ENCODE measurements at regions not wholly inside any gene's neighbourhood (a gene's known extent, or its start where the extent isn't known, plus 50 kb on each side); places are given as distances from the start of the nearest gene placed in this dataset.

DNA sequence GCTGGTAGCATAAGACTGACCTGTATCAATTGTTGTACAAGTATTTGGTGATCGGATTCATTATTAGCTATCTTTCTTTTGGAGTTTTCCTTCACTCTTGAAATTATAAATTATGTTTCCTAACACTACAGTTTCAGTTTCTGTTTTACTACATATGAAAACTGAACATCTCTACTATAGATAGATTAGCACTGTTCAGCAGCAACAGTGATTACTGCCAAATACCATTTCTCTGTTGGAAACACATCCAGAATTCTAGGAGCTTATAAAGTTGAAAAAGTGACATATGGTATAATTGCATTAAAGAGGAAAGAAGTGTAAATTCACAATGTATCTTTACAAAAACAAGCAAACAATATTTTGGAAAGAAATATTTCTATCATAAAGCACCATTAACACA is 118.5 kb upstream of the GRIA4 start:
- WGBS, 2 donors = 95 to 97% methylated on average over 1 of the region's 1 CpG

GRCh38 chr11:105490333-105490732 is 119.5 kb upstream of the GRIA4 start:
- H3K27me3 ChIP-seq = no peaks in the 10 kb centered on the region
- H3K4me1 ChIP-seq = no peaks in the 10 kb centered on the region
- H3K27ac ChIP-seq = no peak overlapping the region
- no peak for ATAC-seq
- no peak overlapping the region for H3K4me3 ChIP-seq
- no peaks in the 10 kb centered on the region for H3K9me3 ChIP-seq
- WGBS, 2 donors = 81 to 87% methylated on average over 1 of the region's 1 CpG
- DNase-seq = no peak
- intact Hi-C loops (cut with DNase I) = no loop called here
- no peaks in the 10 kb centered on the region for H3K36me3 ChIP-seq
- TF ChIP-seq, protein P1, sequence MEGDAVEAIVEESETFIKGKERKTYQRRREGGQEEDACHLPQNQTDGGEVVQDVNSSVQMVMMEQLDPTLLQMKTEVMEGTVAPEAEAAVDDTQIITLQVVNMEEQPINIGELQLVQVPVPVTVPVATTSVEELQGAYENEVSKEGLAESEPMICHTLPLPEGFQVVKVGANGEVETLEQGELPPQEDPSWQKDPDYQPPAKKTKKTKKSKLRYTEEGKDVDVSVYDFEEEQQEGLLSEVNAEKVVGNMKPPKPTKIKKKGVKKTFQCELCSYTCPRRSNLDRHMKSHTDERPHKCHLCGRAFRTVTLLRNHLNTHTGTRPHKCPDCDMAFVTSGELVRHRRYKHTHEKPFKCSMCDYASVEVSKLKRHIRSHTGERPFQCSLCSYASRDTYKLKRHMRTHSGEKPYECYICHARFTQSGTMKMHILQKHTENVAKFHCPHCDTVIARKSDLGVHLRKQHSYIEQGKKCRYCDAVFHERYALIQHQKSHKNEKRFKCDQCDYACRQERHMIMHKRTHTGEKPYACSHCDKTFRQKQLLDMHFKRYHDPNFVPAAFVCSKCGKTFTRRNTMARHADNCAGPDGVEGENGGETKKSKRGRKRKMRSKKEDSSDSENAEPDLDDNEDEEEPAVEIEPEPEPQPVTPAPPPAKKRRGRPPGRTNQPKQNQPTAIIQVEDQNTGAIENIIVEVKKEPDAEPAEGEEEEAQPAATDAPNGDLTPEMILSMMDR (IDR thresholded peaks at IDR 0.05) = no peak

More for the DNA sequence above, 118.5 kb upstream of the GRIA4 start:
- no peaks in the 10 kb centered on the region for H3K36me3 ChIP-seq
- intact Hi-C loops (cut with DNase I) = no loop called here
- DNase-seq (no peak), ATAC-seq (no peak)
- no peaks in the 10 kb centered on the region for H3K4me1 ChIP-seq
- TF ChIP-seq, protein P1 (IDR thresholded peaks at IDR 0.05) = no peak
- no peak overlapping the region for H3K4me3 ChIP-seq
- H3K27ac ChIP-seq = no peak overlapping the region
- no peaks in the 10 kb centered on the region for H3K9me3 ChIP-seq
- no peaks in the 10 kb centered on the region for H3K27me3 ChIP-seq

- H3K4me1 ChIP-seq = no peaks in the 10 kb centered on the region
- no peaks in the 10 kb centered on the region for H3K27me3 ChIP-seq
- ATAC-seq (no peak), DNase-seq (no peak)
- no peaks in the 10 kb centered on the region for H3K36me3 ChIP-seq
- no peak overlapping the region for H3K4me3 ChIP-seq
- no peak overlapping the region for H3K27ac ChIP-seq
- 34 to 48% methylated on average over 4 of the region's 4 CpGs for WGBS, 2 donors
- TF ChIP-seq, protein P1 (IDR thresholded peaks at IDR 0.05) = no peak
- no peaks in the 10 kb centered on the region for H3K9me3 ChIP-seq
- intact Hi-C loops (cut with DNase I) = no loop called here
These were observed 120.4 kb upstream of the GRIA4 start for GRCh38 chr11:105489446-105489845.

DNA sequence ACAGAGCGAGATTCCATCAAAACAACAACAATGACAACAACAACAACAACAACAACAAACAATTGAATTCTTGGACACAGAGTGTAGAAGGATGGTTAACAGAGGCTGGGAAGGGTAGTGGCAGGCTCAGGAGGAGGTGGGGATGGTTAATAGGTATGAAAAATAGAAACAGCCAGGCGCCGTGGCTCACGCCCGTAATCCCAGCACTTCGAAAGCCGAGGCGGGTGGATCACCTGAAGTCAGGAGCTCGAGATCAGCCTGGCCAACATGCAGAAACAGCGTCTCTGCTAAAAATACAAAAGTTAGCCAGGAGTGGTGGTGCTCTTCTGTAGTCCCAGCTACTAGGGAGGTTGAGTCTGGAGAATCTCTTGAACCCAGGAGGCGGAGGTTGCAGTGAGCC is 122.9 kb upstream of the GRIA4 start:
- 96 to 97% methylated on average over 11 of the region's 11 CpGs for WGBS, 2 donors
- no peak for ATAC-seq

More for the DNA sequence above, 122.9 kb upstream of the GRIA4 start:
- Histone ChIP-seq H3K27ac (no peak overlapping the region), H3K4me1 (no peaks in the 10 kb centered on the region), H3K27me3 (no peaks in the 10 kb centered on the region), H3K4me3 (no peak overlapping the region), H3K9me3 (no peaks in the 10 kb centered on the region), H3K36me3 (no peaks in the 10 kb centered on the region)
- DNase-seq = no peak
- TF ChIP-seq, protein P1 (IDR thresholded peaks at IDR 0.05) = no peak
- intact Hi-C loops (cut with DNase I) = no loop called here

Data from heart right ventricle (tissue), 16 donors.